Hepatocyte (in vitro differentiated cells): ENCODE measurements at regions not wholly inside any gene's neighbourhood (a gene's known extent, or its start where the extent isn't known, plus 50 kb on each side); places are given as distances from the start of the nearest gene placed in this dataset.

Experiments used
- DNase-seq: peaks from one replicate; pipeline ENCODE4 v3.0.0-alpha.2; 2016; ENCODE audit warnings: low spot score
- H2AFZ ChIP-seq: fragments of 200-600 bp; sonication (generic); 2 replicates; pipeline ENCODE4 v1.6.0; 2016; ENCODE audit warnings: antibody characterized with exemption, mild to moderate bottlenecking
- H3K27ac ChIP-seq: fragments of 200-600 bp; sonication (generic); 2 replicates; pipeline ENCODE4 v1.5.1; 2016; ENCODE audit warnings: mild to moderate bottlenecking
- H3K27me3 ChIP-seq: fragments of 200-600 bp; sonication (generic); 2 replicates; pipeline ENCODE4 v1.6.1; 2016
- H3K36me3 ChIP-seq: fragments of 200-600 bp; sonication (generic); replicated peaks from 2 replicates; pipeline ENCODE4 v1.5.1; 2016; ENCODE audit warnings: low read depth; ENCODE audit not compliant: insufficient read depth
- H3K4me1 ChIP-seq: fragments of 200-600 bp; sonication (generic); 2 replicates; pipeline ENCODE4 v1.5.1; 2016; ENCODE audit warnings: mild to moderate bottlenecking, moderate library complexity; ENCODE audit not compliant: insufficient read depth
- H3K4me2 ChIP-seq: fragments of 200-600 bp; sonication (generic); 2 replicates; pipeline ENCODE4 v1.6.0; 2016
- H3K4me3 ChIP-seq: fragments of 200-600 bp; sonication (generic); 2 replicates; pipeline ENCODE4 v1.5.1; 2016; ENCODE audit warnings: mild to moderate bottlenecking
- H3K79me2 ChIP-seq: fragments of 200-600 bp; sonication (generic); 2 replicates; pipeline ENCODE4 v1.6.0; 2017; ENCODE audit warnings: mild to moderate bottlenecking
- H3K9me2 ChIP-seq: fragments of 200-600 bp; sonication (generic); replicated peaks from 2 replicates; pipeline ENCODE4 v1.6.0; 2017; ENCODE audit warnings: mild to moderate bottlenecking; ENCODE audit not compliant: insufficient read depth
- H3K9me3 ChIP-seq: fragments of 200-600 bp; sonication (generic); 2 replicates; pipeline ENCODE4 v1.5.1; 2016; ENCODE audit warnings: low read depth, mild to moderate bottlenecking
- H4K20me1 ChIP-seq: fragments of 200-600 bp; sonication (generic); 2 replicates; pipeline ENCODE4 v1.6.0; 2016; ENCODE audit warnings: mild to moderate bottlenecking; ENCODE audit not compliant: insufficient read depth, poor library complexity, severe bottlenecking
- EZH2 ChIP-seq: fragments of 200-600 bp; sonication (generic); IDR thresholded peaks from 2 replicates; pipeline ENCODE4 v1.6.1; 2016; ENCODE audit warnings: antibody characterized with exemption, mild to moderate bottlenecking, borderline replicate concordance
- EZH2phosphoT487 ChIP-seq: fragments of 200-600 bp; sonication (generic); IDR thresholded peaks from one replicate; pipeline ENCODE4 v1.6.1; 2018; ENCODE audit warnings: antibody characterized with exemption, mild to moderate bottlenecking, low read depth, moderate library complexity; ENCODE audit not compliant: unreplicated experiment, severe bottlenecking
- WGBS: methylation state at CpG from one replicate; pipeline ENCODE4 v1.1.6; 2016; ENCODE audit warnings: low lambda C conversion rate; ENCODE audit errors: missing lambda C conversion rate; 5-methylcytosine and 5-hydroxymethylcytosine counted together
- TF ChIP-seq, protein P1 (sequence below): fragments of 200-600 bp; sonication (generic); IDR thresholded peaks from 2 replicates; pipeline ENCODE4 v1.5.1; 2016; ENCODE audit warnings: antibody characterized with exemption, mild to moderate bottlenecking; ENCODE audit not compliant: poor library complexity

DNA sequence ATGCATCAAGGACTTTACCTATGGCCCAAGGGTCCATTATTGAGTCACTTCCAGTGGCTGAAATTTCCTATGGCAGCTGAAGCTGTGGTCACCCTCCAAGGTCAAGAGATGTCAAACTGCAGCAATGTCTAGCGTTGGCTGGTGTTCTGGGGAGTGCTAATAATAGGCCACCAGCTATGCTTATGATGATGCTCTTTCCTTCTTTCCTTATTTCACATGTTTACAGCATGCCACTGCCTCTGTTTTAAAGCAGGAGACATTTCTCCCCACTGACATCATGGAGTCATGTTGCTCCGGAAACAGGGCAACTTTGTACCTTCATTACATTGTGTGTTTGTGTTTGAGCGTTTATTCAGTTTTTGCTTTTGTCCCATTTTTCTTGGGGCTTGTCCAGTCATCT is 62.6 kb upstream of the CYYR1 start:
- WGBS = 89% methylated on average over 3 of the region's 3 CpGs
- Histone ChIP-seq H3K9me3 (no peaks in the 10 kb centered on the region), H3K27me3 (no peaks in the 10 kb centered on the region), H3K27ac (no peak overlapping the region), H2AFZ (no peak overlapping the region), H3K4me3 (no peak overlapping the region), H3K9me2 (no peaks in the 10 kb centered on the region), H3K36me3 (no peaks in the 10 kb centered on the region), H3K4me2 (no peak overlapping the region), H3K4me1 (no peaks in the 10 kb centered on the region), H4K20me1 (no peaks in the 10 kb centered on the region), H3K79me2 (no peaks in the 10 kb centered on the region)
- DNase-seq = no peak
- TF ChIP-seq EZH2 = no peak
- TF ChIP-seq, protein P1, sequence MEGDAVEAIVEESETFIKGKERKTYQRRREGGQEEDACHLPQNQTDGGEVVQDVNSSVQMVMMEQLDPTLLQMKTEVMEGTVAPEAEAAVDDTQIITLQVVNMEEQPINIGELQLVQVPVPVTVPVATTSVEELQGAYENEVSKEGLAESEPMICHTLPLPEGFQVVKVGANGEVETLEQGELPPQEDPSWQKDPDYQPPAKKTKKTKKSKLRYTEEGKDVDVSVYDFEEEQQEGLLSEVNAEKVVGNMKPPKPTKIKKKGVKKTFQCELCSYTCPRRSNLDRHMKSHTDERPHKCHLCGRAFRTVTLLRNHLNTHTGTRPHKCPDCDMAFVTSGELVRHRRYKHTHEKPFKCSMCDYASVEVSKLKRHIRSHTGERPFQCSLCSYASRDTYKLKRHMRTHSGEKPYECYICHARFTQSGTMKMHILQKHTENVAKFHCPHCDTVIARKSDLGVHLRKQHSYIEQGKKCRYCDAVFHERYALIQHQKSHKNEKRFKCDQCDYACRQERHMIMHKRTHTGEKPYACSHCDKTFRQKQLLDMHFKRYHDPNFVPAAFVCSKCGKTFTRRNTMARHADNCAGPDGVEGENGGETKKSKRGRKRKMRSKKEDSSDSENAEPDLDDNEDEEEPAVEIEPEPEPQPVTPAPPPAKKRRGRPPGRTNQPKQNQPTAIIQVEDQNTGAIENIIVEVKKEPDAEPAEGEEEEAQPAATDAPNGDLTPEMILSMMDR = no peak
- no peak for TF ChIP-seq EZH2phosphoT487

DNA sequence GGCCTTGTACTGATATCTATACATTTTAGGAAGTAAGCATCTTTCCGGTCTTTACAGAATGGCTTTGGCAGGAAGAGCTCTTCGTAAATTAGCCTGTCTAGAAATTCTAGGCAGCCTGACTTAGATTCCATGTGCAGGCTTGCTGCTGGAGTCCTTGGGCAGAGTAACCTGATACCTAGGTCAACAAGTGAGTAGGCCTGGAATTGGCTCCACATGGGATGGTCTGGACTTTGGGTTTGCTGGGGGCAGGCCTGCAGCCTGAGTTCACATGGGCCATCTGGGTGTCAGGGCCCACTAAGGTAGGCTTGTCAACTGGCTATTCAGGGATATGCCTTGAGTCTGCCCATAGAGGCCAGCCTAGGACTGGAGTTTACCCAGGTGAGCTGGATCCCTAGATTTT is 59.6 kb upstream of the CYYR1 start:
- TF ChIP-seq, protein P1 = no peak
- TF ChIP-seq EZH2 = no peak
- TF ChIP-seq EZH2phosphoT487 = no peak
- Histone ChIP-seq H2AFZ (no peak overlapping the region), H4K20me1 (no peaks in the 10 kb centered on the region), H3K9me3 (no peaks in the 10 kb centered on the region), H3K4me2 (no peak overlapping the region), H3K4me1 (no peaks in the 10 kb centered on the region), H3K27ac (no peak overlapping the region), H3K9me2 (no peaks in the 10 kb centered on the region), H3K79me2 (no peaks in the 10 kb centered on the region), H3K36me3 (no peaks in the 10 kb centered on the region), H3K27me3 (no peaks in the 10 kb centered on the region), H3K4me3 (no peak overlapping the region)
- no peak for DNase-seq
- 48% methylated on average over 2 of the region's 2 CpGs for WGBS

DNA sequence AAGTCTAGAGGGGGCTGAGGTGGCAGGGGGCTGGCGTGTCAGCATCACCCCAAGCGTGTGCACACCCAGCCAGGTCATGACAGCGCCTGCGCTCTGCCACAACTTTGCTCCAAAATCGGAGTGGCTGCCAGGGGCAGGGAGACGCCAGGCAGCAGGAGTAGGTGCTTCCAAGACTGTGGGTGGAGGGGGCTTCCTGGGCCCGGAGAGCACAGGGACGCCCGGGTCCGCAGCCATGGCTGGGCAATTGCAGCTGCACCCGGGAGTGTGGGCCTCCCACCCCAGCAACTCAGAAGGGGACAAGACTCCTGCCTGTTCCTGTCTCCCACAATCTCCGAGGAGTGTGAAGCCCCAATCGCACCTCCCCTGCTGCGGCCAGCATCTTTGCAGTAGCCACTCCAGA is 53.1 kb upstream of the CYYR1 start:
- Histone ChIP-seq H3K4me3 (no peak overlapping the region), H3K9me3 (no peaks in the 10 kb centered on the region), H3K4me2 (no peak overlapping the region), H3K27me3 (no peaks in the 10 kb centered on the region), H3K36me3 (no peaks in the 10 kb centered on the region), H3K27ac (no peak overlapping the region), H3K4me1 (no peaks in the 10 kb centered on the region), H3K9me2 (no peaks in the 10 kb centered on the region), H4K20me1 (no peaks in the 10 kb centered on the region), H2AFZ (no peak overlapping the region), H3K79me2 (no peaks in the 10 kb centered on the region)
- TF ChIP-seq, protein P1 = no peak
- TF ChIP-seq EZH2 = no peak
- no peak for TF ChIP-seq EZH2phosphoT487
- WGBS = 87% methylated on average over 11 of the region's 14 CpGs
- no peak for DNase-seq

DNA sequence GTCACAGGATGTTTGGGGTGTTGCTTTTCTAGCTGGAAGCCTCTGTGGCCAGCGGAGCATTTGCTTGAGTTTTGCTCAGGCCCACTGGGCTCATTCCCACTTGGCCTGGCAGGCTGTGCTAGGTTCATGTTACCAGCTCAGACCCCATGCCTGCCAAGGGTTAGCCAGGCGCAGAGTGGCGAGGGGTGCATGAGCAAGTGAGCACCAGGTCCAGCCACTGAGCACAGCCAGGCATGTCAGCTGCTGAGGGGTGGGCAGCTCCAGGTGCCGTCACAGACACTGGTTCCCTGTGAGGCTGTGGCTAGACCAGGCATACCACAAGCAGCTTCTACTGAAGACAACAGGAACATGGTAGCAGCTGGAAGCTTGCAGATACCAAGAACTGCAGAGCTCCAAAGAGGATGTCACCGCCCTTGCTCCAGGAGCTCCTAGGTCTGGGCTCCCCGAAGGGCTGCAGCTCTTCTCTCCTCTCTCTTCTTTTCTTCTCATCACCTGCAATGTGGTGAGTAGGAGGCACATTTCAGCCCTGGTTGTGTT is 52.0 kb upstream of the CYYR1 start:
- Histone ChIP-seq H3K4me2 (no peak overlapping the region), H3K4me1 (no peaks in the 10 kb centered on the region), H2AFZ (no peak overlapping the region), H3K27ac (no peak overlapping the region), H4K20me1 (no peaks in the 10 kb centered on the region), H3K4me3 (no peak overlapping the region), H3K9me2 (no peaks in the 10 kb centered on the region), H3K9me3 (no peaks in the 10 kb centered on the region), H3K79me2 (no peaks in the 10 kb centered on the region), H3K27me3 (no peaks in the 10 kb centered on the region), H3K36me3 (no peaks in the 10 kb centered on the region)
- DNase-seq = no peak
- TF ChIP-seq EZH2phosphoT487 = no peak
- TF ChIP-seq, protein P1 = no peak
- TF ChIP-seq EZH2 = no peak
- WGBS = 61% methylated on average over 6 of the region's 6 CpGs
